ENCODE measurements at regions not wholly inside any gene's neighbourhood (a gene's known extent, or its start where the extent isn't known, plus 50 kb on each side); places are given as distances from the start of the nearest gene placed in this dataset.

- TF ChIP-seq CTCF (IDR thresholded peaks at IDR 0.05) (no peak), PBX3 (IDR thresholded peaks at IDR 0.05) (no peak), EHMT2 (IDR thresholded peaks at IDR 0.05; ENCODE audit: low read depth) (no peak), SREBF2 (IDR thresholded peaks at IDR 0.05) (no peak), HDAC2 (IDR thresholded peaks at IDR 0.05) (no peak), MAFK (IDR thresholded peaks at IDR 0.05; ENCODE audit: partially characterized antibody) (no peak), JUNB (IDR thresholded peaks at IDR 0.05) (no peak), ZNF302 (CRISPR knock-in tag; IDR thresholded peaks at IDR 0.05) (no peak), POLR2AphosphoS2 (conservative IDR thresholded peaks at IDR 0.05; ENCODE audit: low read length) (no peak), MAZ (IDR thresholded peaks at IDR 0.05; ENCODE audit: borderline replicate concordance, low read depth, low read length) (no peak), ESRRA (IDR thresholded peaks at IDR 0.05; ENCODE audit: borderline replicate concordance, low read length) (no peak), POLR2A (IDR thresholded peaks at IDR 0.05; ENCODE audit: low read length) (no peak)
These were observed 61.0 kb upstream of the LARP1 start for GRCh38 chr5:154694159-154694558.

Measured in A549 (cell line).